Stimulated activated CD4-positive, alpha-beta T cell treated with anti-CD3 and anti-CD28 coated beads, Interleukin-12 subunit alpha, Interleukin-12 subunit beta, amount 100 ng/mL, for 4 hours (primary cell): ENCODE measurements at regions not wholly inside any gene's neighbourhood (a gene's known extent, or its start where the extent isn't known, plus 50 kb on each side); places are given as distances from the start of the nearest gene placed in this dataset.
"Not testable (repeated sequence)": the region's sequence is repeated elsewhere in the genome, so short reads cannot be mapped to it uniquely, and the experiment has no call there.

Experiments
- DNase-seq: peaks from one replicate; pipeline ENCODE4 v3.0.0-alpha.2; 2020

DNA sequence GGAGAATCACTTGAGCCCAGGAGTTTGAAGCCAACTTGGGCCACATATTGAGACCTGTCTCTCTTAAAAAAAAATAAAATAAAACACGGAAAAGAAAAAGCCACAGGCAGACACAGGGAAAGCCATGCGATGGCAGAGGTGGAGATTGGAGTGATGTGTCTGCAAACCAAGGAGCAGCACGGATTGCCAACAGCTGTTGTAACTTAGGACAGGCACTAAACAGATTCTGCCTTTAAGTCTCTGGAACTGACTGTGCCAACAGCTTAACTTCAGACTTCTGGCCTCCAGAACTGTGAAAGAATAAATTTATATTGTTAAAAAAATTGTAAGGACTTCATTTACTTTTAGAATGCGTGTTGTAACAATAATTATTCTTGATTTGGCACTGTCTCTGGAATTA, 318.5 kb upstream of the CHD1 start:
- DNase-seq: no peak

DNA sequence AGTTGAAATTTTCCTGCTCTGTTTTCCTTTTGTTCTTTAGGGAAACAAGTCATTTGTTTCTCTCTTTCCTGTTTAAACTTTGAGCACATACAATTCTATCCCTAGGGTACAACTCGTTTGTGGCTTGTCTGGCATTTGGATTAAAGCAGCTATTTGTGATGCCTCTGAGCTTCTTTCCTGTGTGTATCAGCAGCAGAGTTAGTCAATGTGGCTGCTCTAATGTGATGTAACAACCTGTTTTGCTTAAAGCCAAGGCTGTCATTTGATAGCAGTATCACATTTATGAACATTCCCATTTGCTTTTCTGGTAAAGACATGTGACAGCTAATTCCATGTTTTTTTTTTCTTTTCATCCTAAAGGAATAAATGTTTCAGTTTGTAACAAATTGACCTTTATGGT, 314.3 kb upstream of the CHD1 start:
- no peak for DNase-seq

DNA sequence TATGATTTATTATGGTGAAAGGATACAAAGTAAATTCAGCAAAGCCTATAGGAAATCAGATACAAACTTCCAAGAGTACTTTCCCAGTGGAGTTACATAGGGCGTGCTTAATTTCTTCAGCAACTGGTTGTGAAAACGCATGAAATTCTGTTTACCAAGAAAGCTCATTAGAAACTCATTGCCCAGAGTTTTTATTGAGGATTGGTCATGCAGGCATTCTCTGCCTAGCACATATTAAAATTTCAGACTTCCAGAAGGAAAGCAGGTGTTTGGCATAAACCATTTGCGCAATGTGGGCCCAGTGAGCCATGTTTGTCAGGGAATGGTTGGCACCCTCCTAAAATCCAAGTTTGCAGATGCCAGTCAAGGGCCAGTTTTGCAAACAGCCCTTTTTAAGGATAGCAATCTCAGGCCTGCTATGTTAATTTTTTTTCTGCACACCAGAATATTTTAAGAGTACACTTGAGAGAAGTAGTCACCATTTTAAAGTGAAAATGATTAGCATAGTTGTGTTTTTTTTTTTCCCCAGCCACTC, 311.1 kb upstream of the CHD1 start:
- DNase-seq: no peak

DNA sequence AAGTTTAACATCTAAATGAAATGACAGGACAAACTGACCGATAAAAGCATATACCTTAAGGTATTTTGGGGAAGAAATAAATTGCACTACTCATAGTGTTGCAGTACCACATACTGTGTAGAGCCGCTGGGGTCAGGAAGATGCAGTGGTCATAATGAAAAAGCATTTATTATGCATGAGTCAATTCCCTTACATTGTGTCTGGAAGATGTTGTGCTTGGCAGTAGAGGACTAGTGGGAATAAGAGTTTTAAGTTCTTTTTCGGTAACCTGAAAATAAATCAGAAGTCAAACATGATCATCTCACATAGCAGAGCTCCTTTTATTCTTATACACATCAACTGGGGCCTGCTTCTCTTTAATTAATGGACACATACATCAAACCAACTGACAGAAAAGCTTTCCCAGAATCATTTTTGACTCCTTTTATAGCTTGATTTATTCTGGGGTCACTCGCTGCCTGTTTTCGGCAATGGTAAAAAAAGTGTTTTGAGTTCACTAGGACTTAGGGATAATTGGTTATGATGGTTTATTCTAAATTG, 262.5 kb upstream of the CHD1 start:
- no peak for DNase-seq

DNA sequence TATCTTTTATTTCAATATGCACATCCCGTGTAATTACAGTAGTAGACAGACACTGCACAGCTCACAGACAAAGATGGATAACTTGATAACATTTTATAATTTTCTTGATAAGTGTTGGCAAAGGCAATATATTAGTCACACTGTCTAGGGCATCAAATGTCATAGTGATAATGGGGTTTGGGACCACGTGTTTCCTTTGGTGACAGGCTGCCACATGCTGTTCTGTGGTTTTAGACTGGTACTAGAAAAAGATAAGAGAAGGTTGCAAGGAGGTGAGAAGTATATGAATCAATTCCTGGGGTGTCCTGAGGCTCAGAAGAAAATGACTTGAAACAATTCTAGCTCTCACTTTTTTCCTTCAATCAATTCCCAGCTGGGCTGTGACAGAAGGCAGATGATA, 258.8 kb upstream of the CHD1 start:
- DNase-seq: no peak

DNA sequence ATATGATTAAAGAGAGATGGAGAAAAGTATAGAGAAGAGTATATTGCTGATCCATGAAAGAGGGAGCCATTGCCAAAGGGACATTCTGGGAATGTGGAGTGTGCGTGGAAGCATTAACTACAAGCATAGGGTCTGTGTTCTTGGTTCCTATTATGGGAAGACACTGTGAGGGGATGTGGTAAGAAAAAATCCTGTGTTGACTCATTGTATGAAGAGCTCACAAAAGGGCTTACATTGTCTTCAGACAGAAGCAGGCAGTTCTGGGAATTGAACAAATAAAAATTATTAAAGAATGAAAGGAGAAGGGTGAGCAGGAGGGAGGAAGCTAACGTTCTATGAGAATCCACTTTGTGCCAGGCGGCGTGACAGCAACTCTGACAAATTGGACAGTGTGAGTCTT, 250.4 kb upstream of the CHD1 start:
- DNase-seq: no peak

DNA sequence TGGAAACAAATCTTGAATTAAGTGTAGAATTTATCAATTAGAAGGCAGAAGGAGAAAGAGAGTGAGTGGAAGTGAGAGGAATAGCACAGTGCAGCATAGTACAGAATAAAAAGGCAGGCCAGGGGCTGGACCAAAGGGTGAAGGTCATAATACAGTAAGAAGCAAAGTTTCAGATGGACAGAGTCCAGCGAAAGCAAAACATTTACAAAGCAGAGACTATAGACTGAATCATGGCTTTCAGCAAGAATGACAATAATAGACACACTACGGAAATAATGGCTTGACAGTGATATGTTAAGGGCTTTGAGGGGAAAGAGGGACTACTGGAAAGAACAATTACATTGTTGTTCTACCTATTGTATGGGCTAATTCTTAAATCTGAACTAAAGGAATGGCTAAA, 249.0 kb upstream of the CHD1 start:
- no peak for DNase-seq

DNA sequence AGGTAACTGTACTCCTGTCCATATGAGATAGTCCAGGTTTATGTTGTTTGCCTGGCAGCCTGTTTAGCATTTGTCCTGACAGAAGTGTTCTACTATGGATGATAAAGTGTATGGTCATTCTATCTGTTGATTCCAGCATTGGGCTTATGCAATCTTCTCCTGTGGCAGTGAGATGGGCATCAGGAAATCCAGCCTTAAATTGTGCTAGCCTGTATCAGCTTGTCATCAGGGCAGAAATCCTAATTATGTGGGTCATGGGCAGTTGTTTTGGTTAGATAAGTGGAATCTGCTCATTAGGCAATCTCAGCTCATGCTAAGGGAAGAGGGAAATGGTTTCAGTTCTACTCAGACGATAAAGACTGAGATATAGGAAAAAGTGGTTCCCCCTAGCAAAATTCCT, 247.4 kb upstream of the CHD1 start:
- DNase-seq: no peak

DNA sequence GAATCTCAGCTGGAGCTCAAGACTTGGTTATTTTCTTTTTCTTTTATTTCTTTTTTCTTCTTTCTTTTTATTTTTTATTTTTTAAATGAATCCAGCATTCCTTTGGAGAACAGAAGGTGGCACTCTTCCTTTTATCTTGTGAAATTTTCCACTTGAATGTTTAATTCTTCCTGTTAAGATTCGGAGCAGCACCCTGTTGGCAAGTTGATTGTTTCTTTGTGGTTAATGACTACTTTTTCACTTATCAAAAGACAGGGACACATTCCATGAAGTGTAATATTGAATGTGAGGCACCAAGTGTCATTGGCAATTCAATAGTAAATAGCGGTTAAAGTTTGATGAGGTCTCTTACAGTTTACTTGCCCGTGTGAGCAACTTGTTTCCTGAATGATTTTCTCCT, 240.5 kb upstream of the CHD1 start:
- no peak for DNase-seq

DNA sequence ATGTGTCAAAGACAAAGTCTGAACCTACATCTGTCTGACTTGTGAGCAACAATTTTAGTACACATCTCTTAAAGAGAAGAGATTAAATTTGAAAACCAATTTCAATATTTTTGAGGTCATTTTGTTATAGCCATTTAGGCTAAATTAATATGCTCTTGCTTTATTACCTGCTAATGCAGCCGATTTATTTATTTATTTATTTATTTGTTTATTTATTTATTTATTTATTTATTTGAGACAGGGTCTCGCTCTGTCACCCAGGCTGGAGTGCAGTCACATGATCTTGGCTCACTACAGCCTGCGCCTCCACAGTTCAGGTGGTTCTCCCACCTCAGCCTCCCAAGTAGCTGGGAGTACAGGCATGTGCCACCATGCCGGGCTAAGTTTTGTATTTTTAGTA, 232.7 kb upstream of the CHD1 start:
- DNase-seq: not testable (repeated sequence)

DNA sequence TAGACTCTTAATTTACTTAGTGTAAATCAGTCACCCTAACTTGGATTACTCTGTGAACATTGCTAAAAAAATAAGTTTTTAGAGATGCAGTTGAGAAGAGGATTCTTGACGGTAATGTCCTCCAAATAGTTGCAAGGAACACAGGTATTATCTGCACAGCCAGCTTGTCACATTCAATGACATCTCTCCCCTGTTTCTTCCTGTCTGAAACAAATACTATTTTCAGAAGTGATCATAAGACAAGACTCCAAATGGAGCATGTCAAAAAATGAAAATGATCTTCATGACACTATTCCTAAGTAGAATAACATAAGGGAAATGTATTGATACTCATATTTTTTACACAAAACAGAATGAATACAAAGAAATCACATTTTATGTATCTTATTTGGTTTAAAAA, 227.9 kb upstream of the CHD1 start:
- no peak for DNase-seq

DNA sequence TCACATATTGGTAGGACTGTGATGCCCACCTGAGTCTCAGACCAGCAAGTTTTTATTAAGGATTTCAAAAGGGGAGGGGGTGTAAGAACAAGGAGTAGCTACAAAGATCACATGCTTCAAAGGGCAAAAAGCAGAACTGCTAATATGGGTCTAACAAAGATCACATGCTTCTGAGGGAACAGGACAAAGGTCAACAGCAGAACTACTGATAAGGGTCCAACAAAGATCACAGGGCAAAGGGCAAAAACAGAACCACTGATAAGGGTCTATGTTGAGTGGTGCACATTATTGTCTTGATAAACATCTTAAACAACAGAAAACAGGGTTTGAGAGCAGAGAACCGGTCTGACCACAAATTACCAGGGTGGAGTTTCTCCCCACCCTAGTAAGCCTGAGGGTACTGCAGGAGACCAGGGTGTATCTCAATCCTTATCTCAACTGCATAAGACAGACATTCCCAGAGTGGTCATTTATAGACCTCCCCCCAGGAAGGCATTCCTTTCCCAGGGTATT, 214.5 kb upstream of the CHD1 start:
- not testable (repeated sequence) for DNase-seq

DNA sequence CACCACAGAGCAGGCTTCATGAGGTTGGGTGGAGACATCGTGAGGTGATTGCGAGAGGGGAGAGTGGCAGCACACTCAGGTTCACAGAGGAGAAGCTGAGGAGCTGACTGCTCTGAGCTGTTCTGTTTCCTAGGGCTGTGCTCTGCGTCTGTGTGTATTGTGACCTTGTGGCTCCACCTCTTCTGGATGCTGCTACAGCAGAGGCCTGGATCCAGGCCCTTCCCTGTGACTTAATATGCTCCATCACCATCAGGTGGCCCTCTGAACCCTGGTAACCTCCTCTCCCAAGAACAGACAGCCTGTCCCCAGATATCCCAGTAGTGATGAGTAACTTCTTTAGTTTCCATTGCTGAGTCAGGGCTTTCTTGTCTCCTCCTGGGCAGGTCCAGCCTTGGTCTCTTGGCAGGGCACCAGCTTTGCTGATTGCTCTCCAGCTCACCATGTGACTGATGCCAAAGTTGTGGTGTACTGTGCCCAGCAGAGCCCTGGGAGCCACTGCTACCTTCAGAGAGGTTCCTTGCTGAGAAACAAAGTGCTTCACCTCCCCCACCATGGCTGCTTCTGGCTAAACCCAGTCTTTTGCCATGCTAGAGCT, 212.8 kb upstream of the CHD1 start:
- DNase-seq: no peak

DNA sequence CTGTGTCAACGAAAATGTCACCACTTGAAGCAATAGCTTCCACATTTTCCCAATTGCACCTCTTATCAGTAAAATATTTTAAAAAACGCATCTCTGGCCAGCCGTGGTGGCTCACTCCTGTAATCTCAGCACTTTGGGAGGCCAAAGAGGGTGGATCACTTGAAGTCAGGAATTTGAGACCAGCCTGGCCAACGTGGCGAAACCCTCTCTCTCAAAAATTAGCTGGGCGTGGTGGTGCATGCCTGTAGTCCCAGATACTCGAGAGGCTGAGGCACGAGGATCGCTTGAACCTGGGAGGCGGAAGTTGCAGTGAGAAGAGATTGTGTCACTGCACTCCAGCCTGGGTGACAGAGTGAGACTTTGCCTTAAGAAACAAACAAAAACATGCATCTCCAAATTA, 210.1 kb upstream of the CHD1 start:
- no peak for DNase-seq

DNA sequence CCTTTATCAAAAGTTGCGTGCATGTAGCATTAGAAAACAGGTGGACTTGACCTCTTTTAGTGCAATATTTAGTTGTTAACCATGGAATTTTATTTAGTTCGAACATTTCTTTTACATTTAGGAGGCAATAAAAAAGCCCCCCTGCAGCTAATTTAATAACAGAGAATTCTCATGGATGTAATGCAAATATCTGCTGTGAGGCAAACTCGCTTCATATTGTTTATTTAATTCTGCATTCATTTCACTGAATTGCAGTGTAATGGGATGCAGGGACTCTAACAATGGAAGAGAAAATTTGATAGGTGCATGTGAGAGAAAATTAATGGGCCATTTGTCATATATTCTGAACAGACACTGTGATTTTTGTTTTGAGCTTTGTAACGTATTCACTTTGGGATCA, 205.1 kb upstream of the CHD1 start:
- no peak for DNase-seq

DNA sequence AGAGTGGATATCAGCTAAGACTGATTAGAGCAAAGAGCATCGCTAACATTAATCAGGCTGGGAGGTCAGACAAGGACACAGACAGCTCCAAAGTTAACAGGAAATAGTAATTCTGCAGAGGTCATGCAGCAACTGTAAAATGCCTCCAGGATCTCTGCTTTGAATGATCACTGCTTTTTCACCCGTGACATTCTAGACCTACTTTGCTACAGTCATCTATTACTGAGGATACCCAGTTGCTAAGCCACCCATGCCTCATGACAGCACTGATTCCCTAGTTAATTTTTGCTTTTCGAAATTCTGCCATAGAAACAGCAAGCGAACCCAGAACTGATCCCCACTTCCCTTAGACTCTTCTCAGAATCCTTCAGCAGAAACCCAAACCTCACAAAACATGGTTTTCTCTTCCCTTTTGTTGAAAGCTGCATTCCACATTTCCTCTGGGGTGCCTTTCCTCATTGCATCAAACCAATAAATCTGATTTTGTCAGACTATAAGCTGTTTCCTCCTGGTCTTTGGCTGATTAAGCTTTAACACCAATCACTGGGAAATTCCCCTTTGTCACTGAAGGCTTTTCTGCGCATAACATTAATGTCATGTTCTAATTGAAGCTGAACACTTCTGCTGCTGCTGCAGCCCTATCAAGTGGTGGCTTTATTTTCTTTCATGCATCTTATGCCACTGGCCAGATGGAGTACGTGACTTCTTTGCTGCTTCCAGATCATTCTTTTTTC, 201.1 kb upstream of the CHD1 start:
- DNase-seq: no peak

DNA sequence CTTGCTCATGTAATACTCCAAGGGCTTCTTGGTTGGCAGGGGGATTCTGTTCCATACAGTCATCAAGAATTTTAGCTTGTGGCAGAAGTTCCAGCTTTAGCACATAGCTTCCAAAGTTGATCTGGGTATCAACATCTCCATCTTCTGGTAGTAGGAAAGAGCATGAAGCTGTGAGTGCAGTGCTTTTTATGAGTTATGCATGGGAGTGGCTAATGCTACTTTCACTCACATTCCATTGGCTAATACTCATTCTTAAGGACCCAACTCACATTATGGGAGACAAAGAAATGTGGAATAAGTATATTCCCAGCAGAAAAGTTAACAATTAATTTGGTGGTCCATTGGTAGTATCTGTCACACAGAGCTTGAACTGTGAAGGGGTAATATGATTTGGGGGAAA, 194.2 kb upstream of the CHD1 start:
- DNase-seq: no peak

DNA sequence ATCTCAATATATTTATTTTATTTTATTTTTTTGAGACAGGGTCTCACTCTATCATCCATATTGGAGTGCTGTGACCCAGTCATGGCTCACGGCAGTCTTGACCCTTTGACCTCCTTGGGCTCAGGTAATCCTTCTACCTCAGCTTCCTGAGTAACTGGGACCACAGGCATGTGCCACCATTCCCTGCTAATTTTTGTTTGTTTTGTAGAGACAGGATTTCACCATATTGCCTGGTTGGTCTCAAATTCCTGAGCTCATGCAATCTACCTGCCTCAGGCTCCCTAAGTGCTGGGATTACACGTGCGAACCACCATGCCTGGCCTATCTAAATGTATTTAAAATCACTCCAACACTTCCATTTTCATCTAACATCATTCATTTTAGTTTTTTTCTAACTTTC, 190.5 kb upstream of the CHD1 start:
- DNase-seq: no peak

DNA sequence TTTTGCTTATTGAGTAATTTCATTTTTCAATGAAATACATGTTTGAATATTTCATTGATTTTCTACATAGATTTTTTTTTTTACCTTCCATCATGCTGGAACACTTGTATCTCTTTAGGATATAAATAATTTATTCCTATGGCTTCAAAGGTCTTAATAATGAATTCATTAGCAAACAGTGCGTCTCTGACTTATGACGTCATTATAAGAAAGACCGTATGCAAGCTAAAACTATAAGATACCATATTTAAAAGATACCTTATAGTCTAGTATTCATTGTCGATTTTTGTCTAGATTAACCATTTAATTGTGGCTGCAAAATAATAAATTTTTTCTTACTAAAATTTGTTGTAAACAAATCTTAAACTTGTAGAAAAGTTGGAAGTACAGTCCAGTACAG, 187.7 kb upstream of the CHD1 start:
- DNase-seq: no peak

DNA sequence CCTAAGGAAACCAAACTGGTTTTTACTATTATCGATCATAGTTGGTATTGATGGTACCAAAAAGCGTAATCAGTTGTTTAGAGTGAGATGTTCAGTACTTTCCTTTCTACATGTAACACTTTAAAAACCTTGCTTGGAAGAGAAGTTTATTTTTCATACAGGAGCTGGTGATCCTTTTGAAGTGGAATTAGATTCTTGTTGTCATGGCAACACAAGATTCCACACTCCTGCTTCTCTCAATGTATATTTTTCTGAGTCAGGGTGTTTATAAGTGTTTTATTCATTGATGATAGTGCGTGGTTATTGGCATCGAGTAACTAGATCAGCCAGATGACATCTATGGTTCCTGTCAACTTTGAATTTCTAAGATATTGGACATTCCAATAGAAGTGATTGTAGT, 181.1 kb upstream of the CHD1 start:
- no peak for DNase-seq

DNA sequence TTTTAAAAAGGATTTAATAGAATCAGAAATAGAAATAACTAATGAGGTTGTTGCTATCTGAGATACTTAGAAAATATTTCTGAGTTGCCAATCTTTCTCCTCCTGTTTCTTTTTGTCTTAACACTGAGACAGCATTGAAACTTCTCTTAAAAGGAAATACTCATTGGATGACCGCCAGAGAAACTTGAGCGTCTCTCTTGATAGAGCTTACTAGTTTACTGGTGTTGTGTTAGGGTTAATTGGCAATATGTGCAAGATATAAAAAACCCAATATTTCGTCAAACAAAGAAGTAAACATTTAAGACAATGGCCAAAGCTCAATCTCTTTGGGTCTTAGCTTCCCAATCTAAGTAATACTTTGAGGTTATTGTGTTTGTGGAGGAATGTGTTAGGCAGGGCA, 176.4 kb upstream of the CHD1 start:
- DNase-seq: no peak

DNA sequence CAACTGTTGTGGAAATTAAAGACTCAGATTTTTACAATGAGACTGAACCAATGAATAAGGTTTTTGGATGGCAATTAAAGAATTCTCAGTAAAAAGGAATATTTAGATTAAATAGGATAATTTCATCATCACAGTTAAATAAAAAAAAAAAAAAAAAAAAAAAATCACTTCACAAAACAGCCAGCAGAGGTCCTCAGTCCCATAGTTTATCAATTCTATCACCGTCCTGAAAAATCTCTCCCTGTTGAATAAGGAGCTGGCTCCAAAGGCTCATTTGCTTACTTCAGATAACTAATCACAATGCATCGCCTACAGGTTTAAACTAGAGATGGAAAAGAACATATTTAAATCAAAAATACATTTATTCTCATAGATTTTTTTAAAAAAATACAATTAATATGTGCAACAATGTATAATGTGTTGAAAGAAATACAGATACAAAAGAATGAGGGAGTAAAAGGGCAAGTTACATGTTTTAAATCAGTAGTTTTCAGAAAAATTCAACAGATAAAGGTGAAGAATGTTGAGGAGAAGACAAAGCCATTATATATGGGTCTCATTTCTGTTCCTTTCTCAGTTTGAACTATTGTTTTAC, 175.8 kb upstream of the CHD1 start:
- DNase-seq: no peak

DNA sequence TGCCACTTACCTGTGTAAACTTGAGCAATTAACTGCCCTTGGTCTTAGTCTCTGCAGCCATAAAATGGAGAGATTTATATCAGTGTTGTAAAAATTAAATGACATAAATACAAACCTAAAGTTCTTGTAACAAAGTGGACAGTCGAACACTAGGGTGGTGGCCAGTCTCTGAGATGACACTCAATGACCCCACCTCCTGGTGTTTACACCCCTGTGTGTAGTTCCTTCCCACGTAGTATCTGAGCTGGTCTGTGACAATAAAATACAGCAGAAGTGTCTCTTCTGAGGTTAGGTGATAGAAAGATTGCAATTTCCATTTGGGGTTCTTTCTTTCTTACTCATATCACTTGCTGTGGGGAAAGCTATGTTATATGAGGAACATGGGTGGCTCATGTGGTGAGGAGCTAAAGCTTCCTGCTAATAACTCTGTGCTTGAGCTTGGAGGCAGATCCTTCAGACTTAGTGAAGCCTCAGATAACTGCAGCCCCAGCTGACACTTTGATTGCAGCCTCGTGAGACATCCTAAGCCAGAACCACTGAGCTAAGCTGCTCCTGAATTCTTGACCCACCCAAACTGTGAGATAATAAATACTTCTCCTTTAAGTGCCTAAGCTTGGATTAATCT, 173.4 kb upstream of the CHD1 start:
- no peak for DNase-seq

DNA sequence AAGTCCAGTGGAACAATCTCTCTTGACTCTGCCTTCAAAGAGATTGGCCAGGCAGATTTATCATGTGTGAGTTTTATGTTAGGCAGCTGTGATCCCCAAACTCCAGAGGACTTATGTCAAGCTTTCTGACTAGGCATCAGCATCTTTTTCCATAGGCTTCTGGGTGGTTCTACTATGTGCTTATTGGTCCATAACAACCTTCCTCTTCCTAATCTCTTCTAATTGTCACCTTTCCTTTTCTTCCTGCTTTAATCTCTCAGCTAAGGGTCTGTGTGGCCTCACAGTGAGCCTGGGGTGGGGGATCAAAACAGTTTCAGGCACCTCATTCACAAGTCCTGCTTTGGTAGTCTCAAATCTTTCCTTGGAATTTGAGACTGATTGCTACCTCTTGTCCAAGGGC, 170.9 kb upstream of the CHD1 start:
- DNase-seq: no peak
